NCI-H446 treated with DMSO at 0.1 percent for 48 hours (cell line): ENCODE measurements at regions not wholly inside any gene's neighbourhood (a gene's known extent, or its start where the extent isn't known, plus 50 kb on each side); places are given as distances from the start of the nearest gene placed in this dataset.
A peak's percentile ranks its signal among the peaks of the same experiment; 100 is the strongest.
"Not testable (repeated sequence)": the region's sequence is repeated elsewhere in the genome, so short reads cannot be mapped to it uniquely, and the experiment has no call there.

ENCODE experiments used
- DNase-seq: peaks from one replicate; lab custom pipeline; 2025; lab: John Stamatoyannopoulos, UW

DNA sequence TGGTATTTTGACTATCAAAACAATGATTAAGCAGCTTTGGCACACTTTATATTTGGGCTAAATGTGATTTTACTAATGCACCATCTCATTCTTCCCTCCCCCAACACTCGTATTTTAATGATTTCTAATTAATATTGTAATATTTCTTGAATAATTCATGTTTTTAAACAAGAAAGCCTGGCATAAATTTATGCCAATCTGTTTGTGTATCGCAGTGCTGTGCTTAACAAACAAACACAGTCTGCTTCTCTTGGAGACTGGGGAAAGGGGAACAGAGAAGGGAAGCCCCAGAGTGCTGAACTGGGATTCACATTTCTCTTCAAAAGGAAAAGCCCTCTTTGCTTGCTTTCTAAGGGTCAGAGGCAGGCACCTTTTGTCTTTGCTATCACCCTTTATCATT lies 496.9 kb upstream of the STXBP6 start:
- DNase-seq: no peak

DNA sequence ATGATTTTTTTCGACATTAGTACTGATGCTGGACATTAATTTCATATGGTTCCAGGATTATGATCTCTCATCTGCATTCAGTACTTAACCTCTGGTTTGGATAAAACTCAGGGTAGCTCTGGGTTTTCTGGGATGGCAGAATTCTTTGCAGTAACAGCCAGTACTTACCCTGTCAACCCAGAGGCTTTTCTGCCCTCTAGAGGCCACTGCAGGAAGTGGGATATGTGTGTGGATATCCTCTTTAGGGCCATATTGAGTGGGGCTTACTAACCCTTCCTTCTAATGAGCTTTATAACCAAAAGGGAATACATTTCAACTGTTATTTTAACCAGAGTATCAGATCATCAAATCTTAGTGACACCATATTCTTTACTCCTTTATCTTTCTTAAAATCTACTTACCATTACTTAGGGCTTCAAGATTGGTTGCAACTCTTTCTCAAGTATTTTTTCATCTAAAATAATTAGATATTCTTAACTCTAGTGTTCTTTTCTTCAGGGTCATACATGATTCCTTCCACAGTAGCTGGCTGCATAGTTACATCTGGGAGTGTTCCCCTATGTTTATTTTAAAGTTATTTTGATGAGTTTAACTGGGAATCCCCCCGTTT lies 488.0 kb upstream of the STXBP6 start:
- DNase-seq: peak; percentile 10

DNA sequence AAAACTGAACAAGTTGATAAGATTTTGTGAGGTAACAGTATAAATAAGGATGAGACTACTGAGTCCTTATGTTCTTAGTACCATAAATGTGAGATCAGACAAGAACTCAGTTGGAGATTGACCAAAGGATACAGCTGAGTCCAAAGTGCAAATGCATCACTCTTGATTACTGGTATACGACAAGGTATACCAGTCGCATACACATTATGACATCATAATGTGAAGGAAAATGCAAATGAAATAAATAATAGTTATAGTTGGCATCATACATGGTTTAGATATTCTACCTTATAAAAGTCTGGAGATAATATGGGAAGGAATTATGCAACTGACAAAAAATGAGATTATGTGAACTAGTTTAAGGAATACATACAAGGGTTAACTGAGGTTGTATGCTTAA lies 476.3 kb upstream of the STXBP6 start:
- no peak for DNase-seq

GRCh38 chr14:25522926-25523325 lies 473.0 kb upstream of the STXBP6 start:
- no peak for DNase-seq

- no peak for DNase-seq
These were observed 472.2 kb upstream of the STXBP6 start for GRCh38 chr14:25522116-25522515.

- no peak for DNase-seq
These were observed 471.7 kb upstream of the STXBP6 start for GRCh38 chr14:25521616-25522015.

DNA sequence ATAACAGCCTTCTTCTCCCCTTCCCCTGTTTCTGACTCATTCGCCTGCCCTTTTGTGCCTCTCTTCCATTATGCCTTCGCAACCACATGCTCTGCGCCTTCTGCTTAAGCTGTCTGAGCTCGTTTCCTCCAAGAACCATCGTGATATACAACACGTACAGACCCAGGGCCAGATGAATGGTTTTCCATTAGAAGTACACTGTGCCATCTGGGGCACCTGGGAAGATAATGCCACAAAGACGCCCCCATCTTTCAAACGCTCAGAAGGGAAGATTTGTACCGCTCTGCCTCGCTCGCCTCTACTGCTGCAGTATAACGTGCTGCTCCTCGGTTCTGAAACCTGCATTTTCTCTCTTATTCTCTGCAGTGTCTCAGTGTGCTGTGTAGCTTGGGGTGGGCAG lies 470.9 kb upstream of the STXBP6 start:
- no peak for DNase-seq

DNA sequence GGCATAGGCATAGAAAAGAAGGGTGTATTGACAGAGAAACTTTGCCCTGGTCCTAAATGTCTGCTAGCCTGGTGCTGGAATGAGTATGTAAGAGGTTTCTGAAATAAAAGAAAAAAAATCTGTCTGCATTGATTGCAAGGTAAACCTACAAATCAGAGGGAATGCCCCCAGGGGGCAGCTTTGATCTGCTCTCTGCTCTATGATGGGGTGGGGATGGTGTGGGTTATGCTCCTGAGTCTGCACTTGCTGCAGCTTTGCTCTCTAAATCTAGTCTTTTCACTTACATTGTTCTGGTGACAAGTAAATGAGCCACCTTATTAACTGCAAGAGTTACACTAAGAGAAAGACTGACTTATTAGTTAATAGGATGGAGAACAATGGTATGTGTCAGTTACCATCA lies 468.4 kb upstream of the STXBP6 start:
- DNase-seq: no peak

GRCh38 chr14:25516838-25517237 lies 466.9 kb upstream of the STXBP6 start:
- peak; percentile 47 for DNase-seq

DNA sequence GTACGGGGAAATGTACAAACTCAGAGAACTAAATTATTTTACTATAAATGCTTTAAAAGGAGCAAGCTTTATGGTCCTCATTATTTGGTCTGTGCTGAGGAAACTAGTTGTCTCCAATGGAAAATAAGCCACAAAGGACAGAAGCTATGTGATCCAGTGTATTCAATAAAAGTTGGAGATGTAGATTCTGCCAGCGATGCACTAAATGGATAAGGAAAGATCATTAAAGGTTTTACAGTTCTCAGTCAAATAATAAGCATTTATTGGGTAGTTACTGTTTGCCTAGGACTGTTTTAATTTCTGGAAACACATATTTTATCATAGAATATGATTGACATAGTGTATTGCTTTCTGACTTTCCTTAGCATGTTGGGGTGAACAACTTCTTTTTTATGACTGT lies 458.9 kb upstream of the STXBP6 start:
- no peak for DNase-seq

DNA sequence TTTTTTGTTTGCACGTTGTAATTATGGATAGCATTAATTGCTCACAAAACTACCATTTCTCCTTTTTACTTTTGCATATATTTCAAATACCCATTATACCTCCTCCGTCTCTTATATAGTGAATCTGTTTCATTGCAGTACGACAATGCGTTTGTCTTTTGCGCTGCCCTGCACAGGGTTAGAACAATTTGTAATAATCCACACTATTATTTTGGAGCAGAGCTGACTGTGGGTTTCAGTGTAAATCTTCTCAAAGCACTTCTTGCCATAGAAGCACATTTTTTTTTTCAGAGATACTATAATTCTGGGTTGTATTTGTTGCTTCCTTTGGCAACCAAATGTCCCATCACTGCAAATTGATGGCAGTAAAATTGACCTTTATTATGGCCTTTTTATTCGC lies 451.8 kb upstream of the STXBP6 start:
- DNase-seq: no peak

DNA sequence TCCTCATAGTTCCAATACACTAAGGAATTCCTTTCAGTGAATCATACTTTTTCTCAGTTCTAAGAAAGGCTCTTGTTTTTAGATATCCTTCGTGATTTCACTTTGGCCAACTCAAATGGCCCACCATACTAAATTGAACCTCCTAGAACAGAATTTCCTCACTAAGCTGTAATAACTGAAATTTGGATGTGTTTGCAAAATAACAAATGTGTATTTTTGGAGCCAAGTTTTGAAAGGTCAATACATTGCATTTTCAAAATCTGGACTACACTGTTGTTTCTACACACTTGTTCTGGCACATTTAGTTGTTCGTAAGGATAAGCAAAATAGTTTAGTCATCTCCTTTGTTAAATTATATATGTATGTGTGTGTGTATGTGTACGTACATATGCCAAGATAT lies 439.0 kb upstream of the STXBP6 start:
- DNase-seq: no peak

- no peak for DNase-seq
These were observed 435.4 kb upstream of the STXBP6 start for GRCh38 chr14:25485381-25485780.

- DNase-seq: no peak
These were observed 435.0 kb upstream of the STXBP6 start for GRCh38 chr14:25484906-25485305.

- no peak for DNase-seq
These were observed 434.3 kb upstream of the STXBP6 start for GRCh38 chr14:25484235-25484634.

DNA sequence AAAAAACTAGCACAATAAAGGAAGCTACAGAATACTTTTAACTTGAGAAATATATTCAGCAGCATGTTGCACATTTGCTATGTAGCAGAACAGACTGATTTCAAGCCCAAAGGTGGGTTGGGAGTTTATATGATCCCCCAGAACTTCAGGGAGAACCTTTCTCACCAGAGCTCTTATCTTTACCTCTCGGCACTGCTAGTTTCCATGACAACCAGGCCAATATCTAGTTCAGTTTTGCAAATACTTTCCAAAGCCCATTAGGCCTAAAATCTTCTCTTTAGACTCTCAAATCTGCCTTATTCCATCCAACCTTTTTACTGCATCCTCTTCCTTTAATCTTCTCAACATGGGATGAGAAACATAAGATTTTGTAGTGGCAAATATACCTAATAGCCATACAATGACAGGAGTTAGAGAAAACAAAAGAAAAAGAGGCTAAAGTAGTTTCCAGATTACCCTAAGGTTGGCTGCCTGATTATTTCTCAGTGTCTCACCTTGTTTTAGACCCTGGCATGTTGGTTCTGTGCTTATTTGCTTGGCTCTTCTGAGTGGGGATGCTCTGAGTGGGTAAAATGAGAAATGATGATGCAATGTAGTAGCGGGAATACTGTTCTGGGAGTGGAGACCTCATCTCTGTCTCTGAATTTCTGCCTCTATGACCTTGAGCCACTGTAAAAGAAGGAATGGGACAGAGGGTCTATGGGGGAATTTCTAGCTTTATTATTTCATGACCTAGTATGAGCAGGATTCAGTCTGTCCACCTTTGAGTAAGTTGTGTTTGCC lies 427.6 kb upstream of the STXBP6 start:
- DNase-seq: no peak

GRCh38 chr14:25472700-25473099 lies 422.8 kb upstream of the STXBP6 start:
- no peak for DNase-seq

GRCh38 chr14:25464772-25465171 lies 414.8 kb upstream of the STXBP6 start:
- DNase-seq: no peak

- DNase-seq: no peak
These were observed 414.1 kb upstream of the STXBP6 start for GRCh38 chr14:25464078-25464477.

DNA sequence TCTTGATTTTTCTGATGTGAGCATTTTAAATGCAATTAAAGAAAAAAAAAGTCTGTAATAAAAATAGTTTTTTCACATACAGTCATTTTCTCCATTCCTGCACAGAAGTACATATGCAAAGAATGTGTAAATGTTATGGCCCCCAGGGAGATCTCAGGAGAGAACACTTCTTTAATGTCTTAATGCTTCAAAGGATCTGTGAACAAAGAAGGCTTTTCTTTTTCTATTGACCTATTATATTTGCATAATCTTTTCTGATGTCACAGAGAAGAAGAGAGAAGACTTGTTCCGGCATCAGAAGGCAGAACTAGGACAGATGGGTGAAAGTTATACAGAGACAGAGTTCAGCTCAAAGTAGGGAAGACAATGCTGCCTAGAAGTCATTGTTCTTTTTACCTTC lies 413.5 kb upstream of the STXBP6 start:
- DNase-seq: no peak

- DNase-seq: no peak
These were observed 411.8 kb upstream of the STXBP6 start for GRCh38 chr14:25461780-25462179.

DNA sequence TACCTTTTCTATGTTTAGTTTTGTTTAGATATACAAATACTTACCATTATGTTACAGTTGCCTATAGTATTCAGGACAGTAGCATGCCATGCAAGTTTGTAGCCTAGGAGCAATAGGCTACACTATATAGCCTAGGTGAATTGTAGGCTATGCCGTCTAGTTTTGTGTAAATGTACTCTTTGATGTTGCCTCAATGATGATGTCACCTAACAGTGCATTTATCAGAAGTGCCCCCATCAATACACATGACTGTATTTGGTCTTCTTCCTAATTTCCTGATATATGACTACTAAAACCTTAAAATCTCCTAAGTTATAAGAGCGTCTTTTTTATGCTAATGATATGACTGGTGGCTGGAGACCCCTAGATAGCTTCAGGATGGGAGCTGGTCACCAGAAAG lies 394.4 kb upstream of the STXBP6 start:
- DNase-seq: no peak

- not testable (repeated sequence) for DNase-seq
These were observed 390.4 kb upstream of the STXBP6 start for GRCh38 chr14:25440382-25440781.

- DNase-seq: no peak
These were observed 387.0 kb upstream of the STXBP6 start for GRCh38 chr14:25436906-25437305.
